ENCODE measurements at regions not wholly inside any gene's neighbourhood (a gene's known extent, or its start where the extent isn't known, plus 50 kb on each side); places are given as distances from the start of the nearest gene placed in this dataset.

DNA sequence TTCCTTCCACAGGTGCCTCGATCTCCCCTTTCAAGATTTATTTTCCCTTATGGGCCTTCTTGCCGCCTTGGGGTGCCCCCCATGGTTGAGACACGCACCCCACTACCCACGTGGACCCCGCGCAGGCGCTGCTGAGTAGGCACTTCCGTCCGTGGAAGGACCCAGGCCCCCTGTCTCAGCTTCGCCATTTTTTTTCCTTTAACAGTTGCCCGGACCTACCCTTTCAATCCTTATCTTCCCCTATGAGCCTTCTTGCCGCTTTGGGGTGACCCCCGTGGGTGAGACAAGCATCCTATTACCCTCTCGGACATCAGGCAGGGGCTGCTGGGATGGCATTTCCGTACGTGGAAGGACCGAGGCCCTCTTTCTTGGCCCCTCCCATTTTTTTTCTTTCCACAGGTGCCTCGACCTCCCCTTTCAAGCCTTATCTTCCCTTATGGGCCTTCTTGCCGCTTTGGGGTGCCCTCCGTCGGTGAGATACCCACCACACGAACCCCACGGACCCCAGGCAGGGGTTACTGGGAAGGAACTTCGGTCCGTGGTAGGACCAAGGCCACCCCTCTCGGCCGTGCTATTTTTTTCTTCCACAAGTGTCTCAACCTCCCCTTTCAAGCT is 268.2 kb downstream of the ALG10 start:
- DNase-seq: no peak

DNA sequence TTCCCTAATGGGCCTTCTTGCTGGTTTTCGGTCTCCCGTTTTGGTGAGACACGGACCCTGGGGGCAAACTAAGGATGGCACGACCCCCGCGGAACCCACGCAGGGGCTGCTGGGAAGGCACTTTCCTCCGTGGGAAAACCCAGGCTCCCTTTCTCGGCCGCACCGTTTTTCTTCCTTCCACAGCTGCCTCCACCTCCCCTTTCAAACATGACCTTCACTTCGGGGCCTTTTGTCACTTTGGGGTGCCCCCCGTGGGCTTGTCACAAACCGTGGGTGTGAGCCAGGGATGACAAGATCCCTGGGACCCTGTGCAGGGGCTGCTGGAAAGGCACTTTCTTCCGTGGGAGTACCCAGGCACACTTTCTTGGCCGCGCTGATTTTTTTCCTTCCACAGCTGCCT is 268.7 kb downstream of the ALG10 start:
- no peak for DNase-seq

DNA sequence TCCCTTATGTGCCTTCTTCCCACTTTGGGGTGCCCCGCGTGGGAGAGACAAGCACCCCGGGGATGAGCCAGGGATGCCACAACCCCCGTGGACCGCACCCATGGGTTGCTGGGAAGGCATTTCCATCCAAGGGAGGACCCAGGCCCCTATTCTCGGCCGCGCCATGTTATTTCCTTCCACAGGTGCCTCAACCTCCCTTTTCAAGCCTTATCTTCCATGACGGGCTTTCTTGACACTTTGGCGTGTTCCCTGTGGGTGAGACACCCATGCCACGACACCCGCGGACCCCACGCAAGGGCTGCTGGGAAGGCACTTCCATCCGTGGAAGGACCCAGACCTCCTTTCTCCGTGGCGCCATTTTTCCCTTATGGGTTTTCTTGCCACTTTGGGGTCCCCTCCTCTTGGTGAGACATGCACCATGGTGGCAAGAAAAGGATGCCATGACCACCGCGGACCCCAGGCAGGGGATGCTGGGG is 269.2 kb downstream of the ALG10 start:
- DNase-seq: no peak

DNA sequence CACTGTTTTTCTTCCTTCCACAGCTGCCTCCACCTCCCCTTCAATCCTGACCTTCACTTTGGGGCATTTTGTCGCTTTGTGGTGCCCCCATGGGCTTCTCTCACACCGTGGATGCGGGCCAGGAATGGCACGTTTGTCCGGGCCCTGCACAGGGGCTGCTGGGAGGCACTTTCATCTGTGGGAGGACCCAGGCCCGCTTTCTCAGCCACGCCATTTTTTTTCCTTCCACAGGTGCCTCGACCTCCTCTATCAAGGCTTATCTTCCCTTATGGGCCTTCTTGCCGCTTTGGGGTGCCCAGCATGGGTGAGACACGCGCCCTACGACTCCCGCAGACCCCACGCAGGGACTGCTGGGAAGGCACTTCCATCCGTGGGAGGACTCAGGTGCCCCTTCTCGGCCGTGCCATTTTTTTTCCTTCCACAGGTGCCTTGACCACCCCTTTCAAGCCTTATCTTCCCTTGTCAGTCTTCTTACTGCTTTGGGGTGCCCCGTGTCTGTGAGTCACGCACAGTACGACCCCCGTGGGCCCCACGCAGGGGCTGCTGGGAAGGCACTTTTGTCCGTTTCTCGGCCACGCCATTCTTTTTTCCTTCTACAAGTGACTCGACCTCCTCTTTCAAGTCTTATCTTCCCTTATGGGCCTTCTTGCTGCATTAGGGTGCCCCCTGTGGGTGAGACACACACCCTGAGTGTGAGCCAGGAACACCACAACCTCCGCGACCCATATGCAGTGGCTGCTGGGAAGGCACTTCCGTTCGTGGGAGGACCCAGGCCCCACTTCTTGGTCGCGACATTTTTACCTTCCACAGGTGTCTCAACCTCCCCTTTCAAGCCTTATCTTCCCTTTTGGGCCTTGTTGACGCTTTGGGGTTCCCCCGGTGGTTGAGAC is 270.7 kb downstream of the ALG10 start:
- no peak for DNase-seq

DNA sequence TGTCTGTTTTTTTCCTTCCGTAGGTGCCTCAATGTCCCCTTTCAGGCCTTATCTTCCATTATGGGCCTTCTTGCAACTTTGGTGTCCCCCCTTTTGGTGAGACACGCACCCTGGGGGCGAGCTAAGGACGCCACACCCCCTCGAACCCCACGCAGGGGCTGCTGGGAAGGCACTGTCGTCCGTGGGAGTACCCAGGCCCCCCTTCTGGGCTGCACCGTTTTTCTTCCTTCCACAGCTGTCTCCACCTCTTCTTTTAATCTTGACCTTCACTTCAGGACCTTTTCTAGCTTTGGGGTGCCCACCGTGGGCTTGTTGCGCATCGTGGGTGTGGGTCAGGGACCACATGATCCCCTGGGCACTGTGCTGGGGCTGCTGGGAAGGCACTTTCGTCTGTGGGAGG is 271.8 kb downstream of the ALG10 start:
- DNase-seq: no peak

DNA sequence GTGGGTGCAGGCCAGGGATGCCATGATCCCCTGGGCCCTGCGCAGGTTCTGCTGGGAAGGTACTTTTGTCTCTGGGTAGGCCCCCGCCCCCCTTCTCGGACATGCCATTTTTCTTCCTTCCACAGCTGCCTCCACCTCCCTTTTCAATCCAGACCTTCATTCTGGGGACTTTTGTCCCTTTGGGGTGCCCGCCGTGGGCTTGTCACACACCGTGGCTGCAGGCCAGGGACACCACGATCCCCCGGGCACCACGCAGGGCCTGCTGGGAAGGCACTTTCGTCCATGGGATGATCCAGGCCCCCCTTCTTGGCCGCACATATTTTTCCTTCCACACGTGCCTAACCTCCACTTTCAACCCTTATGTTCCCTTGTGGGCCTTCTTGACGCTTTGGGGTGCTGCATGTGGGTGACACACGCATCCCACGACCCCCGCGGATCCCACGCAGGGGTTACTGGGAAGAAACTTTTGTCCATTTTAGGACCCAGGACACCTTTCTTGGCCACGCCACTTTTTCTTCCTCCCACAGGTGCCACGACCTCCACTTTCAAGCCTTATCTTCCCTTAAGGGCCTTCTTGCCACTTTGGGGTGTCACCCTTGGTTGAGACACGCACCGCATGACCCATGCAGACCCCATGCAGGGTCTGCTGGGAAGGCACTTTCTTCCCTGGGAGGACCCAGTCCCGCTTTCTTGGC is 272.5 kb downstream of the ALG10 start:
- no peak for DNase-seq

DNA sequence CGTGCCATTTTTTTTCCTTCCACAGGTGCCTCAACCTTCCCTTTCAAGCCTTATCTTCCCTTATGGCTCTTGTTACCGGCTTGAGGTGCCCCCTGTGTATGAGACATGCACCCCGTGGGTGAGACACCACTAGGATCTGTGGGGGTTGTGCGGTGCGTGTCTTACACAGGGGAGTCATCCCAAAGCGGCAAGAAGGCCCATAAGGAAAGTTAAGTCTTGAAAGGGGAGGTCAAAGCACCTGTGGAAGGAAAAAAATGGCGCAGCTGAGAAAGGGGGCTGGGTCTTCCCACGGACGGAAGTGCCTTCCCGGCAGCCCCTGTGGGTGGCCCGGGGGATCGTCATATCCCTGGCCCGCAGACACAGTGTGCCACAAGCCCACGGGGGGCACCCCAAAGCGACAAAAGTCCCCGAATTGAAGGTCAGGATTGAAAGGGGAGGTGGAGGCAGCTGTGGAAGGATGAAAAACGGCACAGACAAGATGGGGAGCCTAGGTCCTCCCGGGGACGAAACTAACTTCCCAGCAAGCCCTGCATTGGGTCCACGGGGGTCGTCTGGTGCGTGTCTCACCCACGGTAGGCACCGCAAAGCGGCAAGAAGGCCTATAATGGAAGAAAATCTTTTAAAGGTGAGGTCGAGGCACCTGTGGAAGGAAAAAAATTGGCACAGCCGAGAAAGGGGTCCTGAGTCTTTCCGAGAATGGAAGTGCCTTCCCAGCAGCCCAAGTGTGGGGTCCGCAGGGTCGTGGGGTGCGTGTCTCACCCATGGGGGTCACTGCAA is 273.3 kb downstream of the ALG10 start:
- DNase-seq: no peak

DNA sequence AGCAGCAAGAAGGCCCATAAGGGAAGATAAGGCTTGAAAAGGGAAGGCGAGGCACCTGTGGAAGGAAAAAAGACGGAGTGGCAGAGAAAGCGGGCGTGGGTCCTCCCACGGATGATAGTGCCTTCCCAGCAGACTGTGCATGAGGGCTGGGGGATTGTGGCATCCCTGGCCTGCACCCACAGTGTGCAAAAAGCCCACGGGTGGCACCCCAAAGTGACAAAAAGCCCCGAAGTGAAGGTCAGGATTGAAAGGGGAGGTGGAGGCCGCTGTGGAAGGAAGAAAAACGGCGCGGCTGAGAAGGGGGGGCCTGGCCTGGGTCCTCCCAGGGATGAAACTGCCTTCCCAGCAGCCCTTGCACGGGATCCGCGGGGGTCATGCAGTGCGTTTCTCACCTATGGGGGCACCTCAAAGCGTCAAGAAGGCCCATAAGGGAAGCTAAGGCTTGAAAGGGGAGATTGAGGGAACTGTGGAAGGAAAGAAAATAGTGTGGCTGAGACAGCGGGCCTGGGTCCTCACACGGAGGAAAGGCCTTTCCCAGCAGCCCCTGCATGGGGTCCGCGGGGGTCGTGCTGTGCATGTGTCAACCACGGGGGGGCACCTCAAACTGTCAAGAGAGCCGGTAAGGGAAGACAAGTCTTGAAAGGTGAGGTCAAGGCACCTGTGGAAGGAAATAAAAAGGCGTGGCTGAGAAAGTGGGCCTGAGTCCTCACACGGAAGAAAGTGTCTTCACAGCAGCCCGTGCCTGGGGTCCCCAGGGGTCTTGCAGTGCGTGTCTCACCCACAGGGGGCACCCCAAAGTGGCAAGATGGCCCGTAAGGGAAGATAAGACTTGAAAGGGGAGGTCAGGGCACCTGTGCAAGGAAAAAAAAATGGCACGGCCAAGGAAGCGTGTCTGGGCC is 274.1 kb downstream of the ALG10 start:
- DNase-seq: no peak

DNA sequence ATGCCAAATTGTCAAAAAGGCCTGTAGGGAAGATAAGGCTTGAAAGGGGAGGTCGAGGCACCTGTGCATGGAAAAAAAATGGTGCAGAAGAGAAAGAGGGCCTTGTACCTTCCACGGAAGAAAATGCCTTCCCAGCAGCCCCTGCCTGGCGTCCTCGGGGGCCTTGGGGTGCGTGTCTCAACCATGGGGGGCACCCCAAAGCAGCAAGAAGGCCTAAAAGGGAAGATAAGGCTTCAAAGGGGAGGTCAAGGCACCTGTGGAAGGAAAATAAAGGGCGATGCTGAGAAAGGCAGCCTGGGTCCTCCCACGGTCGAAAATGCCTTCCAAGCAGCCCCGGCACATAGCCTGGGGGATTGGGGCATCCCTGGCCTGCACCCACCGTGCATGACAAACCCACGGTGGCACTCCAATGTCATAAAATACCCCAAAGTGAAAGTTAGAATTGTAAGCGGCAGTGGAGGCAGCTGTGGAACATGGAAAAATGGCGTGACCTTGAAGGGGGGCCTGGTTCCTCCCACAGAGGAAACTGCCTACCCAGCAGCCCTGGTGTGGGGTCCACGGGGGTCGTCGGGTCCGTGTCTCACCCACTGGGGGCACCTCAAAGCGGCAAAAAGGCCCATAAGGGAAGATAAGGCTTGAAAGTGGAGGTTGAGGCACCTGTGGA is 275.0 kb downstream of the ALG10 start:
- DNase-seq: no peak

DNA sequence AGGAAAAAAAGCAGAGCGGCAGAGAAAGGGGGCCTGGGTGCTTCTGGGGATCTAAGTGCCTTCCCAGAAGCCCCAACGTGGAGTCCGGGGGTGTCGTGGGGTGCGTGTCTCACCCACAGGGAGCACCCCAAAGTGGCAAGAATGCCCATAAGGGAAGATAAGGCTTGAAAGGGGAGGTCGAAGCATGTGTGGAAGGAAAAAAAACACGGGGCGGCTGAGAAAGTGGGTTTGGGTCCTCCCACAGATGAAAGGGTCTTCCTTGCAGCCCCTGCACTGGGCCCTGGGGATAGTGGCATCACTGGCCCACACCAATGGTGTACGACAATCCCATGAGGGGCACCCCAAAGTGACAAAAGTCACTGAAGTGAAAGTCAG is 275.5 kb downstream of the ALG10 start:
- no peak for DNase-seq

DNA sequence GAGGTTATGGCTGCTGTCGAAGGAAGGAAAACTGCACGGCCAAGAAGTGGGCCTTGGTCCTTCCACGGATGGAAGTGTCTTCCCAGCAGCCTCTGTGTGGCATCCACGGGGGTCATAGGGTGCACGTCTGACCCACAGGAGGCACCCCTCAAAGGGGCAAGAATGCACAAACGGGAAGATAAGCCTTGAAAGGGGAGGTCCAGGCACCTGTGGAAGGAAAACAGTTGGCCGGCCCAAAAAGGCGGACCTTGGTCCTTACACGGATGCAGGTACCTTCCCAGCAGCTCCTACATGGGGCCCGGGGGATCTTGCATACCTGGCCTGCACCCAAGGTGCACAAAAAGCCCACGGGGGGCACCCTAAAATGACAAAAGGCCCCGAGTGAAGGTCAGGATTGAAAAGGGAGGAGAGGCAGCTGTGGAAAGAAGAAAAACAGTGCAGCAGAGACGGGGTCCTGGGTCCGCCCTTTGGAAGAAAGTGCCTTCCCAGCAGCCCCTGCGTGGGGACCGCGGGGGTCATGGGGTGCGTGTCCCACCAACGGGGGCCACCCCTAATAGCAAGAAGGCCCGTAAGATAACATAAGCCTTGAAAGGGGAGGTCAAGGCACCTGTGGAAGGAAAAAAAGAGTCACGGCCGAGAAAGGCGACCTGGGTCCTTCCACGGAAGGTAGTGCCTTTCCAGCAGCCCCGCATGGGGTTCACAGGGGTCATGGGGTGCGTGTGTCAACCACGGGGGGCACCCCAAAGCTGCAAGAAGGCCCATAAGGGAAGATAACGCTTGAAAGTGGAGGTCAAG is 276.1 kb downstream of the ALG10 start:
- DNase-seq: no peak

DNA sequence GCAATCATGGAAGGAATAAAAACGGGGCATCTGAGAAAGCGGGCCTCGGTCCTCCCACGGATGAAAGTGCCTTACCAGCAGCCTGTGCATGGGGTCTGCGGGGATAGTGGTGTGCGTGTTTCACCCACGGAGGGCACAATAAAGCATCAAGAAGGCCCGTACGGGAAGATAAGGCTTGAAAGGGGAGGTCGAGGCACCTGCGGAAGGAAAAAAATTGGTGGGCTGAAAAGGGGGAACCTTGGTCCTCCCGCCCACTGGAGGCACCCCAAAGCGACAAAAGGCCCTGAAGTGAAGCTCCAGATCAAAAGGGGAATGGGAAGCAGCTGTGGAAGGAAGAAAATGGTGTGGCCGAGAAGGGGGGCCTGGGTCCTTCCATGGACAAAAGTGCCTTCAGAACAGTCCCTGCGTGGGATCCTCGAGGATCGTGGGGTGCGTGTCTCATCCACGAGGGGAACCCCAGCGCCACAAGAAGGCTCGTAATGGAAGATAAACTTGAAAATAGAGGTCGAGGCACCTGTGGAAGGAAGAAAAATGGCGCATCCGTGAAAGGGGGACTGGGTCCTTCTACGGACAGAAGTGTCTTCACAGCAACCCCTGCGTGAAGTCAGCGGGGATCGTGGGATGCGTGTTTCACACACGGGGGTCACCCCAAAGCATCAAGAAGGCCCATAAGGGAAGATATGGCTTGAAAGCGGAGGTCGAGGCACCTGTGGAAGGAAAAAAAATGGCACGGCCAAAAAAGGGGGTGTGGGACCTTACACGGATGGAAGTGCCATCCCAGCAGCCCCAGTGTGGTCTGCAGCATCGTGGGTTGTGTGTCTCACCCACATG is 276.9 kb downstream of the ALG10 start:
- no peak for DNase-seq

DNA sequence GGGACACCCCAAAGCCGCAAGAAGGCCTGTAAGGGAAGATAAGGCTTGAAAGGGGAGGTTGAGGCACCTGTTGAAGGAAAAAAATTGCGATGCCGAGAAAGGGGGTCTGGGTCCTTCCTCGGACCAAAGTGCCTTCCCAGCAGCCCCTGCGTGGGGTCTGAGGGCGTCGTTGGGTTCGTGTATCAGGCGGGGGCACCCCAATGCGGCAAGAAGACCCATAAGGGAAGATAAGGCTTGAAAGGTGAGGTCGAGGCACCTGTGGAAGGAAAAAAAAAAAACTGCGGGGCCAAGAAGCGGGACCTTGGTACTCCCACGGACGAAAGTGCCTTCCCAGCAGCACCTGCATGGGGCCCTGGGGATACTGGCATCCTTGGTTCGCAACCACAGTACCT is 277.5 kb downstream of the ALG10 start:
- no peak for DNase-seq

DNA sequence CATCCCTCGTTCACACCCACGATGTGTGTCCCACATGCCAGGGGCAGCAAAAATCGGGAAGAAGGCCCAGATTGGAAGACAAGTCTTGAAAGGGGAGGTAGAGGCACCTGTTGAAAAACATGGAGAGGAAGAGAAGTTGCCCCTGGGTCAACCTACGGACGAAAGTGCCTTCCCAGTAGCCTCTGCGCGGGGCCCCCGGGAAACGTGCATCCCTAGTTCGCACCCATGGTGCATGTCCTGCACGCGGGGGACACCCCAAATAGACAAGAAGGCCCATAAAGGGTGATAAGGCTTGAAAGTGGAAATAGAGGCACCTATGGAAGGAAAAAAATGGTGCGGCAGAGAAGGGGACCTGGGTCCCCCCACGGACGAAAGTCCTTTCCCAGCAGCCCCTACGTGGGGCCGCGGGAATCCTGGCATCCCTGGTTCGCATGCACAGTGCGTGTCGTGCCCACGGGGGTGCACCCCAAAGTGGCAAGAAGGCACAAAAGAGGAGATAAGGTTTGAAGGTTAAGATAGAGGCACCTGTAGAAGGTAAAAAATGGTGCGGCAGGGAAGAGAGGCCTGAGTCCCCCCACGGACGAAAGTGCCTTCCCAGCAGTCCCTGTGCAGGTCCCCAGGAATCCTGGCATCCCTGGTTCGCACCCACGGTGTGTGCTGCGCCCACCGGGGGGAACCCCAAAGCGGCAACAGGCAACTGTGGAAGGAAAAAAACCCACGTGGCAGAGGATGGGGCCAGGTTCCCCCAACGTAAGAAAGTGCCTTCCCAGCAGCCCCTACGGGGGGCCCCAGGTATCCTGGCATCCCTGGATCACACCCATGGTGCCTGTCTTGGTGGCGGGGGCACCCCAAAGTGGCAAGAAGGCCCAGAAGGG is 278.3 kb downstream of the ALG10 start:
- DNase-seq: no peak

DNA sequence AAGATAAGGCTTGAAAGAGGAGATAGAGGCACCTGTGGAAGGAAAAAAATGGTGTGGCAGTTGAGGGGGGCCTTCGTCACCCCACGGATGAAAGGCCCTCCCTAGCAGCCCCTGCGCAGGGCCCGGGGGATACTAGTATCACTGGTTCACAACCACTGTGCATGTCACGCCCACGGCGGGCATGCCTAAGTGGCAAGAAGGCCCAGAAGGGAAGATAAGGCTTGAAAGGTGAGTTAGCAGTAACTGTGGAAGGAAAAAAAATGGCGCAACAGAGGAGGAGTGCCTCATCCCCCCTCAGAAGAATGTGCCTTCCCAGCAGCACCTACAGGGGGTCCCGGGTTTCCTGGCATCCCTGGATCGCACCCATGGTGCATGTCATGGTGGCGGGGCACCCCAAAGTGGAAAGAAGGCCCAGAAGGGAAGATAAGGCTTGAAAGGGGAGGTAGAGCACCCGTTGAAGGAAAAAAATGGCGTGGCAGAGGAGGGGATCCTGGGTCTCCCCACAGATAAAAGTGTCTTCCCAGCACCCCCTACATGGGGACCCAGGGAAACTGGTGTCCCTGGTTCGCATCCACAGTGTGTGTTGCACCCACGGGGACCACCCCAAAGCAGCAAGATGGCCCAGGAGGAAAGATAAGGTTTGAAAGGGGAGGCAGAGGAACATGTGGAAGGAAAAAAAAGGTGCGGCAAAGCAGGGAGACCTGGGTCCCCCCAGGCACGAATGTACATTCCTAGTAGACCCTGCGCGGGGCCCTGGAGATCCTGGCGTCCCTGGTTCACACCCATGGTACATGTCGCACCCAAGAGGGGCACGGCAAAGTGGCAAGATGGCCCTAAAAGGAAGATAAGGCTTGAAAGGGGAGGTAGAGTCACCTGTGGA is 279.2 kb downstream of the ALG10 start:
- no peak for DNase-seq
